Parathyroid adenoma (tissue), 2 donors: ENCODE measurements at regions not wholly inside any gene's neighbourhood (a gene's known extent, or its start where the extent isn't known, plus 50 kb on each side); places are given as distances from the start of the nearest gene placed in this dataset.

Experiments
- H2AFZ ChIP-seq: fragments of 300-600 bp; sonication (generic); one replicate; pipeline ENCODE4 v1.7.0; 2017; ENCODE audit warnings: antibody characterized with exemption, mild to moderate bottlenecking
- H3K27ac ChIP-seq: fragments of 300-600 bp; sonication (generic); one replicate; pipeline ENCODE4 v1.7.0; 2017
- H3K27me3 ChIP-seq: fragments of 300-600 bp; sonication (generic); one replicate; pipeline ENCODE4 v1.7.0; 2017; ENCODE audit warnings: low read length; ENCODE audit not compliant: control insufficient read depth, insufficient read depth
- H3K36me3 ChIP-seq: fragments of 300-600 bp; sonication (generic); one replicate; pipeline ENCODE4 v1.7.0; 2017; ENCODE audit warnings: low read length; ENCODE audit not compliant: control insufficient read depth, insufficient read depth
- H3K4me1 ChIP-seq: fragments of 300-600 bp; sonication (generic); one replicate; pipeline ENCODE4 v1.7.0; 2017; ENCODE audit warnings: control low read depth
- H3K4me2 ChIP-seq: fragments of 300-600 bp; sonication (generic); one replicate; pipeline ENCODE4 v1.7.0; 2017; ENCODE audit warnings: low read length
- H3K4me3 ChIP-seq: fragments of 300-600 bp; sonication (generic); one replicate; pipeline ENCODE4 v1.7.0; 2017; ENCODE audit warnings: low read depth, low read length
- H3K79me2 ChIP-seq: fragments of 300-600 bp; sonication (generic); one replicate; pipeline ENCODE4 v1.7.0; 2017; ENCODE audit warnings: control low read depth
- H3K9ac ChIP-seq: fragments of 300-600 bp; sonication (generic); one replicate; pipeline ENCODE4 v1.7.0; 2017; ENCODE audit warnings: mild to moderate bottlenecking
- H3K9me3 ChIP-seq: fragments of 300-600 bp; sonication (generic); one replicate; pipeline ENCODE4 v1.7.0; 2017; ENCODE audit warnings: low read length; ENCODE audit not compliant: control insufficient read depth
- CTCF ChIP-seq: fragments of 300-600 bp; sonication (generic); IDR thresholded peaks from one replicate; pipeline ENCODE4 v1.7.0; 2017; ENCODE audit warnings: antibody characterized with exemption, mild to moderate bottlenecking
- donor health status: primary hyperparathyroidism.

- no peak for TF ChIP-seq CTCF
Measured at GRCh38 chr14:62453226-62453625, 592.0 kb downstream of the KCNH5 start.

DNA sequence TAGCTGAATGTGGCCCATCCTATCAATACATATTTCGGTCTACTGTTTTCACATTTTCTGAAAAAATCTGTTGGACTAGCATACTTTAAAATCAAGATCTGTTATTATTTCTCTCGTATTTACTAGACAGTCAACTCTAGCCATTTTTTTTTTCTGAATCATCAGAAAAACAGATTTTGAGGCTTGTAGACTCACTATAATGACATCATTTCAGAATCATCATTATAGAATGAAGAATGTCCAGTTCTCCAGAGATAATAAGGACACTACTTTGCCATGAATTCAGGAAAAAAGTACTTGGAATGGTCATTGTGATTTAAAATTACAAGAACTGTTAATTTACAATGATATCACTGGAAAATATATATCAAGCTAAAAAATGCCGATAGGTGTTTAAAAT lies 589.8 kb downstream of the KCNH5 start:
- H3K4me2 ChIP-seq, result no peak overlapping the region
- H2AFZ ChIP-seq, result no peak overlapping the region
- no peak overlapping the region for H3K9ac ChIP-seq
- no peaks in the 10 kb centered on the region for H3K36me3 ChIP-seq
- H3K9me3 ChIP-seq, result no peaks in the 10 kb centered on the region
- no peaks in the 10 kb centered on the region for H3K4me1 ChIP-seq
- no peaks in the 10 kb centered on the region for H3K27me3 ChIP-seq
- H3K27ac ChIP-seq, result no peak overlapping the region
- no peak for TF ChIP-seq CTCF
- no peaks in the 10 kb centered on the region for H3K79me2 ChIP-seq
- no peak overlapping the region for H3K4me3 ChIP-seq

More at GRCh38 chr14:62453226-62453625, 592.0 kb downstream of the KCNH5 start:
- Histone ChIP-seq H3K79me2 (no peaks in the 10 kb centered on the region), H3K4me3 (no peak overlapping the region), H3K27ac (no peak overlapping the region), H3K9me3 (no peaks in the 10 kb centered on the region), H3K27me3 (no peaks in the 10 kb centered on the region), H2AFZ (no peak overlapping the region), H3K4me2 (no peak overlapping the region), H3K4me1 (no peaks in the 10 kb centered on the region), H3K36me3 (no peaks in the 10 kb centered on the region), H3K9ac (no peak overlapping the region)

- no peaks in the 10 kb centered on the region for H3K9me3 ChIP-seq
- no peak overlapping the region for H2AFZ ChIP-seq
- H3K4me3 ChIP-seq, result no peak overlapping the region
- no peak for TF ChIP-seq CTCF
- no peaks in the 10 kb centered on the region for H3K4me1 ChIP-seq
- no peak overlapping the region for H3K4me2 ChIP-seq
- H3K27me3 ChIP-seq, result no peaks in the 10 kb centered on the region
- H3K79me2 ChIP-seq, result no peaks in the 10 kb centered on the region
- H3K36me3 ChIP-seq, result no peaks in the 10 kb centered on the region
- H3K9ac ChIP-seq, result no peak overlapping the region
- H3K27ac ChIP-seq, result no peak overlapping the region
Measured at GRCh38 chr14:62462988-62463387, 582.3 kb downstream of the KCNH5 start.

- H3K9me3 ChIP-seq, result no peaks in the 10 kb centered on the region
- H3K4me2 ChIP-seq, result no peak overlapping the region
- H3K9ac ChIP-seq, result no peak overlapping the region
- no peaks in the 10 kb centered on the region for H3K4me1 ChIP-seq
- no peak overlapping the region for H3K27ac ChIP-seq
- no peaks in the 10 kb centered on the region for H3K79me2 ChIP-seq
- H2AFZ ChIP-seq, result no peak overlapping the region
- H3K27me3 ChIP-seq, result no peaks in the 10 kb centered on the region
- no peaks in the 10 kb centered on the region for H3K36me3 ChIP-seq
- no peak overlapping the region for H3K4me3 ChIP-seq
- TF ChIP-seq CTCF, result no peak
Measured at GRCh38 chr14:62468946-62469345, 576.3 kb downstream of the KCNH5 start.

DNA sequence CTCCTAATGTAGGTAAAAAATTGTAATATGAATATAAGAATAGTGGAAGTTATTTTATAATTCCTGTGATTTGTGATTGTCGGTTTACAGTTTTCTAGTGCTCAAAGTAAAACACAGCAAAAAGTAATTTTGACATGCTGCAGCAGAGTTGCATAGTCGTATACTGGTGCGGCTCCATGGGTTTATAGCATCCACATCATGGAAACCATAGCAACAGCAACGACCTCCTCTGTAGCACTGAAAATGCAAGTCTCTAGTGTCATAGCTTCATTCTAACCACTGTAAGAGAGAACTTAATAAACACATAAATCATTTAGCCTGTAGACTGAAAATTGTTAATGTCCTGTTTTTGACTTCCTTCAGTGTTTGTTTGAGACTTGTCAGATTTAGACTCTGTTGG lies 574.3 kb downstream of the KCNH5 start:
- Histone ChIP-seq H3K9ac (no peak overlapping the region), H2AFZ (no peak overlapping the region), H3K4me2 (no peak overlapping the region), H3K36me3 (no peaks in the 10 kb centered on the region), H3K79me2 (no peaks in the 10 kb centered on the region), H3K4me1 (no peaks in the 10 kb centered on the region), H3K27ac (no peak overlapping the region), H3K9me3 (no peaks in the 10 kb centered on the region), H3K27me3 (no peaks in the 10 kb centered on the region), H3K4me3 (no peak overlapping the region)
- TF ChIP-seq CTCF, result no peak
